ENCODE measurements at regions not wholly inside any gene's neighbourhood (a gene's known extent, or its start where the extent isn't known, plus 50 kb on each side); places are given as distances from the start of the nearest gene placed in this dataset.

GRCh38 chr12:92404921-92405320, 259.3 kb upstream of the BTG1 start:
- TF ChIP-seq POLR2A (IDR thresholded peaks at IDR 0.05; ENCODE audit: borderline replicate concordance, extremely low read depth, insufficient read depth, insufficient read length) (no peak), REST (IDR thresholded peaks at IDR 0.05; ENCODE audit: low read depth) (no peak), CTCF (IDR thresholded peaks at IDR 0.05 in 2 of 3, conservative IDR thresholded peaks at IDR 0.05 in 1 of 3; ENCODE audit: borderline replicate concordance in 1 of 3, insufficient read depth in 1 of 3, low read depth in 2 of 3, low read length in 2 of 3) (no peak)

Measured in HCT116 (cell line).